ENCODE measurements at regions not wholly inside any gene's neighbourhood (a gene's known extent, or its start where the extent isn't known, plus 50 kb on each side); places are given as distances from the start of the nearest gene placed in this dataset.

GRCh38 chr4:67286724-67287123 is 258.6 kb downstream of the CENPC start:
- TF ChIP-seq CTCF (IDR thresholded peaks at IDR 0.05), result no peak
- TF ChIP-seq EP300 (IDR thresholded peaks at IDR 0.05; ENCODE audit: low read depth), result no peak
- TF ChIP-seq POLR2A (IDR thresholded peaks at IDR 0.05), result no peak
- no peak for TF ChIP-seq POLR2AphosphoS5 (IDR thresholded peaks at IDR 0.05)
